Stimulated activated effector memory CD8-positive, alpha-beta T cell treated with anti-CD3 and anti-CD28 coated beads, Interleukin-12 subunit alpha, Interleukin-12 subunit beta, amount 100 ng/mL, for 72 hours (primary cell): ENCODE measurements at regions not wholly inside any gene's neighbourhood (a gene's known extent, or its start where the extent isn't known, plus 50 kb on each side); places are given as distances from the start of the nearest gene placed in this dataset.
"Not testable (repeated sequence)": the region's sequence is repeated elsewhere in the genome, so short reads cannot be mapped to it uniquely, and the experiment has no call there.

Experiments
- ATAC-seq: fragments of 150-1000 bp; cut with Tn5 transposase; 2 replicates; pipeline ENCODE4 v1.10.0; 2021
- DNase-seq, 2 donors: peaks; one replicate each; pipeline ENCODE4 v3.0.0; 2021 to 2022; ENCODE audit warnings: low spot score in 2 of 2
- H3K27ac Mint-ChIP-seq: one replicate; pipeline ENCODE4 v1.8.0; 2022; ENCODE audit warnings: mild to moderate bottlenecking, mixed read lengths
- H3K36me3 Mint-ChIP-seq: one replicate; pipeline ENCODE4 v1.8.0; 2022; ENCODE audit warnings: mild to moderate bottlenecking, mixed read lengths
- H3K4me1 Mint-ChIP-seq: one replicate; pipeline ENCODE4 v1.8.0; 2022; ENCODE audit warnings: mixed read lengths
- H3K4me3 Mint-ChIP-seq: one replicate; pipeline ENCODE4 v1.8.0; 2022; ENCODE audit warnings: mild to moderate bottlenecking, mixed read lengths
- H3K9me3 Mint-ChIP-seq: one replicate; pipeline ENCODE4 v1.8.0; 2022; ENCODE audit warnings: mixed read lengths

- no peaks in the 10 kb centered on the region for H3K36me3 Mint-ChIP-seq
- DNase-seq (no peak), ATAC-seq (no peak)
- no peak overlapping the region for H3K4me3 Mint-ChIP-seq
- peaks cover 3% of the 10 kb centered on the region for H3K9me3 Mint-ChIP-seq
- H3K27ac Mint-ChIP-seq, result no peak overlapping the region
- no peaks in the 10 kb centered on the region for H3K4me1 Mint-ChIP-seq
Observed at GRCh38 chr11:70895366-70895670, 357.1 kb downstream of the SHANK2 start.

GRCh38 chr11:70897429-70897828 lies 354.9 kb downstream of the SHANK2 start:
- ATAC-seq (no peak), DNase-seq (no peak)
- no peaks in the 10 kb centered on the region for H3K4me1 Mint-ChIP-seq
- H3K36me3 Mint-ChIP-seq, result no peaks in the 10 kb centered on the region
- H3K4me3 Mint-ChIP-seq, result no peak overlapping the region
- H3K27ac Mint-ChIP-seq, result no peak overlapping the region
- peaks cover 3% of the 10 kb centered on the region for H3K9me3 Mint-ChIP-seq

- Mint-ChIP-seq H3K27ac (no peak overlapping the region), H3K4me3 (no peak overlapping the region), H3K9me3 (peaks cover 3% of the 10 kb centered on the region), H3K4me1 (no peaks in the 10 kb centered on the region), H3K36me3 (no peaks in the 10 kb centered on the region)
- ATAC-seq (no peak), DNase-seq (no peak)
Observed at GRCh38 chr11:70899616-70900015, 352.8 kb downstream of the SHANK2 start.

- Mint-ChIP-seq H3K27ac (no peak overlapping the region), H3K36me3 (no peaks in the 10 kb centered on the region), H3K9me3 (peaks cover 6% of the 10 kb centered on the region), H3K4me1 (no peaks in the 10 kb centered on the region), H3K4me3 (no peak overlapping the region)
- DNase-seq (no peak), ATAC-seq (no peak)
Observed at GRCh38 chr11:70900540-70900939, 351.8 kb downstream of the SHANK2 start.

GRCh38 chr11:70901951-70902521 lies 350.3 kb downstream of the SHANK2 start:
- H3K9me3 Mint-ChIP-seq, result peaks cover 6% of the 10 kb centered on the region
- H3K4me3 Mint-ChIP-seq, result no peak overlapping the region
- ATAC-seq, result no peak
- no peak for DNase-seq
- no peak overlapping the region for H3K27ac Mint-ChIP-seq
- H3K36me3 Mint-ChIP-seq, result no peaks in the 10 kb centered on the region
- H3K4me1 Mint-ChIP-seq, result no peaks in the 10 kb centered on the region

GRCh38 chr11:70903229-70903628 lies 349.1 kb downstream of the SHANK2 start:
- H3K9me3 Mint-ChIP-seq, H3K27ac Mint-ChIP-seq, H3K36me3 Mint-ChIP-seq, DNase-seq, H3K4me1 Mint-ChIP-seq, H3K4me3 Mint-ChIP-seq, ATAC-seq: not testable (repeated sequence)

GRCh38 chr11:70906101-70906500 lies 346.3 kb downstream of the SHANK2 start:
- no peak overlapping the region for H3K27ac Mint-ChIP-seq
- no peaks in the 10 kb centered on the region for H3K36me3 Mint-ChIP-seq
- H3K4me3 Mint-ChIP-seq, result no peak overlapping the region
- DNase-seq (no peak), ATAC-seq (no peak)
- peaks cover 2% of the 10 kb centered on the region for H3K9me3 Mint-ChIP-seq
- H3K4me1 Mint-ChIP-seq, result no peaks in the 10 kb centered on the region

GRCh38 chr11:70908223-70908622 lies 344.2 kb downstream of the SHANK2 start:
- H3K27ac Mint-ChIP-seq, result no peak overlapping the region
- DNase-seq, result no peak
- H3K9me3 Mint-ChIP-seq, result peaks cover 2% of the 10 kb centered on the region
- H3K4me3 Mint-ChIP-seq, result no peak overlapping the region
- H3K36me3 Mint-ChIP-seq, result no peaks in the 10 kb centered on the region
- no peaks in the 10 kb centered on the region for H3K4me1 Mint-ChIP-seq
- no peak for ATAC-seq

- ATAC-seq (no peak), DNase-seq (no peak)
- no peak overlapping the region for H3K27ac Mint-ChIP-seq
- no peaks in the 10 kb centered on the region for H3K4me1 Mint-ChIP-seq
- H3K9me3 Mint-ChIP-seq, result no peaks in the 10 kb centered on the region
- no peak overlapping the region for H3K4me3 Mint-ChIP-seq
- H3K36me3 Mint-ChIP-seq, result no peaks in the 10 kb centered on the region
Observed at GRCh38 chr11:70910835-70911234, 341.5 kb downstream of the SHANK2 start.

GRCh38 chr11:70912226-70912840 lies 340.0 kb downstream of the SHANK2 start:
- H3K4me3 Mint-ChIP-seq, result no peak overlapping the region
- no peaks in the 10 kb centered on the region for H3K36me3 Mint-ChIP-seq
- no peaks in the 10 kb centered on the region for H3K4me1 Mint-ChIP-seq
- H3K27ac Mint-ChIP-seq, result no peak overlapping the region
- DNase-seq (no peak), ATAC-seq (peak; percentile 64)
- H3K9me3 Mint-ChIP-seq, result no peaks in the 10 kb centered on the region

- H3K36me3 Mint-ChIP-seq, result no peaks in the 10 kb centered on the region
- DNase-seq, result no peak
- no peak for ATAC-seq
- no peaks in the 10 kb centered on the region for H3K4me1 Mint-ChIP-seq
- H3K9me3 Mint-ChIP-seq, result peaks cover 2% of the 10 kb centered on the region
- no peak overlapping the region for H3K4me3 Mint-ChIP-seq
- H3K27ac Mint-ChIP-seq, result no peak overlapping the region
Observed at GRCh38 chr11:70913715-70914231, 338.6 kb downstream of the SHANK2 start.

- DNase-seq (no peak), ATAC-seq (no peak)
- no peaks in the 10 kb centered on the region for H3K36me3 Mint-ChIP-seq
- H3K9me3 Mint-ChIP-seq, result peaks cover 2% of the 10 kb centered on the region
- H3K4me3 Mint-ChIP-seq, result no peak overlapping the region
- H3K4me1 Mint-ChIP-seq, result no peaks in the 10 kb centered on the region
- no peak overlapping the region for H3K27ac Mint-ChIP-seq
Observed at GRCh38 chr11:70914496-70914895, 337.9 kb downstream of the SHANK2 start.

GRCh38 chr11:70915158-70915985 lies 337.0 kb downstream of the SHANK2 start:
- Mint-ChIP-seq H3K9me3 (peaks cover 4% of the 10 kb centered on the region), H3K4me1 (no peaks in the 10 kb centered on the region), H3K4me3 (no peak overlapping the region), H3K27ac (no peak overlapping the region), H3K36me3 (no peaks in the 10 kb centered on the region)
- no peak for ATAC-seq
- no peak for DNase-seq

GRCh38 chr11:70916351-70916750 lies 336.0 kb downstream of the SHANK2 start:
- H3K4me3 Mint-ChIP-seq, result no peak overlapping the region
- no peak for DNase-seq
- H3K4me1 Mint-ChIP-seq, result no peaks in the 10 kb centered on the region
- H3K27ac Mint-ChIP-seq, result no peak overlapping the region
- no peak for ATAC-seq
- peaks cover 8% of the 10 kb centered on the region for H3K9me3 Mint-ChIP-seq
- H3K36me3 Mint-ChIP-seq, result no peaks in the 10 kb centered on the region

GRCh38 chr11:70918242-70918641 lies 334.1 kb downstream of the SHANK2 start:
- H3K9me3 Mint-ChIP-seq, result peaks cover 16% of the 10 kb centered on the region
- no peak for ATAC-seq
- no peaks in the 10 kb centered on the region for H3K4me1 Mint-ChIP-seq
- no peaks in the 10 kb centered on the region for H3K36me3 Mint-ChIP-seq
- no peak for DNase-seq
- no peak overlapping the region for H3K27ac Mint-ChIP-seq
- H3K4me3 Mint-ChIP-seq, result no peak overlapping the region

- no peak overlapping the region for H3K27ac Mint-ChIP-seq
- H3K4me1 Mint-ChIP-seq, result no peaks in the 10 kb centered on the region
- DNase-seq, result no peak
- no peak for ATAC-seq
- H3K4me3 Mint-ChIP-seq, result no peak overlapping the region
- peaks cover 16% of the 10 kb centered on the region for H3K9me3 Mint-ChIP-seq
- no peaks in the 10 kb centered on the region for H3K36me3 Mint-ChIP-seq
Observed at GRCh38 chr11:70921804-70922203, 330.6 kb downstream of the SHANK2 start.
